Endodermal cell (in vitro differentiated cells): ENCODE measurements at regions not wholly inside any gene's neighbourhood (a gene's known extent, or its start where the extent isn't known, plus 50 kb on each side); places are given as distances from the start of the nearest gene placed in this dataset.
A peak's percentile ranks its signal among the peaks of the same experiment; 100 is the strongest.

Source experiments
- DNase-seq: peaks from one replicate; pipeline ENCODE4 v3.0.0-alpha.2; 2017
- H3K27ac ChIP-seq: 2 replicates; pipeline ENCODE4 v1.5.1; 2013; ENCODE audit warnings: mild to moderate bottlenecking, low read depth, low read length, moderate library complexity
- H3K27me3 ChIP-seq: 2 replicates; pipeline ENCODE4 v1.6.1; 2013; ENCODE audit warnings: mild to moderate bottlenecking, low read length, moderate library complexity; ENCODE audit not compliant: insufficient read depth, control insufficient read depth, poor library complexity, severe bottlenecking
- H3K36me3 ChIP-seq: 2 replicates; pipeline ENCODE4 v1.7.0; 2013; ENCODE audit warnings: mild to moderate bottlenecking, low read length, moderate library complexity; ENCODE audit not compliant: control insufficient read depth, insufficient read depth
- H3K4me1 ChIP-seq: one replicate; pipeline ENCODE4 v1.7.0; 2013; ENCODE audit warnings: low read length; ENCODE audit not compliant: control insufficient read depth, insufficient read depth
- H3K4me3 ChIP-seq: 2 replicates; pipeline ENCODE4 v1.5.1; 2013; ENCODE audit warnings: mild to moderate bottlenecking, low read length, moderate library complexity
- H3K9ac ChIP-seq: 2 replicates; pipeline ENCODE4 v1.6.1; 2013; ENCODE audit warnings: mild to moderate bottlenecking, low read length, moderate library complexity; ENCODE audit not compliant: poor library complexity, severe bottlenecking; ENCODE audit errors: extremely low read depth
- H3K9me3 ChIP-seq: 2 replicates; pipeline ENCODE4 v1.6.1; 2013; ENCODE audit warnings: mild to moderate bottlenecking, low read length, moderate library complexity; ENCODE audit not compliant: control insufficient read depth
- H3K27ac Mint-ChIP-seq: 2 replicates; pipeline ENCODE4 v1.8.0; 2020; ENCODE audit warnings: mixed read lengths
- H3K27me3 Mint-ChIP-seq: 2 replicates; pipeline ENCODE4 v1.8.0; 2021; ENCODE audit warnings: mild to moderate bottlenecking, mixed read lengths; ENCODE audit not compliant: insufficient read depth
- H3K36me3 Mint-ChIP-seq: 2 replicates; pipeline ENCODE4 v1.8.0; 2020; ENCODE audit warnings: low read depth, mixed read lengths
- H3K4me1 Mint-ChIP-seq: 2 replicates; pipeline ENCODE4 v1.8.0; 2020; ENCODE audit warnings: mixed read lengths
- H3K4me3 Mint-ChIP-seq: 2 replicates; pipeline ENCODE4 v1.8.0; 2020; ENCODE audit warnings: mild to moderate bottlenecking, moderate library complexity, mixed read lengths
- H3K9me3 Mint-ChIP-seq: 2 replicates; pipeline ENCODE4 v1.8.0; 2020; ENCODE audit warnings: mild to moderate bottlenecking, mixed read lengths
- CTCF ChIP-seq: fragments of 200-600 bp; sonication (generic); conservative IDR thresholded peaks from 2 replicates; pipeline ENCODE4 v1.5.0; 2021; ENCODE audit warnings: antibody characterized with exemption, mild to moderate bottlenecking
- WGBS, 2 experiments: methylation state at CpG; one replicate each; pipeline versions ENCODE4 v1.1.5 to v1.1.7; 2013; ENCODE audit warnings: missing lambda C conversion rate in 2 of 2, mixed read lengths in 1 of 2; ENCODE audit not compliant: insufficient coverage in 1 of 2, insufficient read length in 1 of 2; 5-methylcytosine and 5-hydroxymethylcytosine counted together

GRCh38 chr4:122305853-122306252 is 73.0 kb upstream of the ADAD1 start:
- Mint-ChIP-seq H3K9me3 (no peaks in the 10 kb centered on the region), H3K36me3 (peaks cover 18% of the 10 kb centered on the region), H3K4me3 (peak overlapping the region; percentile 19), H3K27me3 (no peaks in the 10 kb centered on the region), H3K4me1 (peaks cover 31% of the 10 kb centered on the region), H3K27ac (no peak overlapping the region)
- Histone ChIP-seq H3K36me3 (peaks cover 24% of the 10 kb centered on the region), H3K4me3 (peak overlapping the region; percentile 2), H3K4me1 (peaks cover 6% of the 10 kb centered on the region), H3K9me3 (no peaks in the 10 kb centered on the region), H3K9ac (no peak overlapping the region), H3K27ac (no peak overlapping the region), H3K27me3 (no peaks in the 10 kb centered on the region)
- no peak for DNase-seq
- 15 to 38% methylated on average over 1 of the region's 1 CpG for whole genome bisulfite sequencing, 2 experiments
- no peak for TF ChIP-seq CTCF

- Mint-ChIP-seq H3K4me1 (peaks cover 24% of the 10 kb centered on the region), H3K27me3 (no peaks in the 10 kb centered on the region), H3K9me3 (no peaks in the 10 kb centered on the region), H3K4me3 (no peak overlapping the region), H3K36me3 (peaks cover 15% of the 10 kb centered on the region), H3K27ac (no peak overlapping the region)
- H3K27me3 ChIP-seq: no peaks in the 10 kb centered on the region
- H3K9me3 ChIP-seq: no peaks in the 10 kb centered on the region
- peak; percentile 80 for TF ChIP-seq CTCF
- H3K36me3 ChIP-seq: peaks cover 24% of the 10 kb centered on the region
- H3K9ac ChIP-seq: no peak overlapping the region
- DNase-seq: no peak
- no peak overlapping the region for H3K4me3 ChIP-seq
- H3K27ac ChIP-seq: no peak overlapping the region
- H3K4me1 ChIP-seq: no peaks in the 10 kb centered on the region
- WGBS, 2 experiments: 84 to 100% methylated on average over 1 to 2 of the region's 3 CpGs
Measured at GRCh38 chr4:122309988-122310626, 68.7 kb upstream of the ADAD1 start.

- Mint-ChIP-seq H3K4me3 (no peak overlapping the region), H3K36me3 (peaks cover 31% of the 10 kb centered on the region), H3K4me1 (peaks cover 8% of the 10 kb centered on the region), H3K9me3 (no peaks in the 10 kb centered on the region), H3K27ac (no peak overlapping the region), H3K27me3 (no peaks in the 10 kb centered on the region)
- no peak overlapping the region for H3K27ac ChIP-seq
- no peak overlapping the region for H3K4me3 ChIP-seq
- 100% methylated on average over 1 of the region's 1 CpG; no CpG with 5 or more reads in 1 of the 2 experiments for WGBS, 2 experiments
- H3K9me3 ChIP-seq: no peaks in the 10 kb centered on the region
- TF ChIP-seq CTCF: no peak
- H3K36me3 ChIP-seq: peaks cover 39% of the 10 kb centered on the region
- H3K9ac ChIP-seq: no peak overlapping the region
- no peaks in the 10 kb centered on the region for H3K27me3 ChIP-seq
- H3K4me1 ChIP-seq: no peaks in the 10 kb centered on the region
- no peak for DNase-seq
Measured at GRCh38 chr4:122313006-122313646, 65.7 kb upstream of the ADAD1 start.
